ENCODE measurements at regions not wholly inside any gene's neighbourhood (a gene's known extent, or its start where the extent isn't known, plus 50 kb on each side); places are given as distances from the start of the nearest gene placed in this dataset.
A peak's percentile ranks its signal among the peaks of the same experiment; 100 is the strongest.
"Not testable (repeated sequence)": the region's sequence is repeated elsewhere in the genome, so short reads cannot be mapped to it uniquely, and the experiment has no call there.

DNA sequence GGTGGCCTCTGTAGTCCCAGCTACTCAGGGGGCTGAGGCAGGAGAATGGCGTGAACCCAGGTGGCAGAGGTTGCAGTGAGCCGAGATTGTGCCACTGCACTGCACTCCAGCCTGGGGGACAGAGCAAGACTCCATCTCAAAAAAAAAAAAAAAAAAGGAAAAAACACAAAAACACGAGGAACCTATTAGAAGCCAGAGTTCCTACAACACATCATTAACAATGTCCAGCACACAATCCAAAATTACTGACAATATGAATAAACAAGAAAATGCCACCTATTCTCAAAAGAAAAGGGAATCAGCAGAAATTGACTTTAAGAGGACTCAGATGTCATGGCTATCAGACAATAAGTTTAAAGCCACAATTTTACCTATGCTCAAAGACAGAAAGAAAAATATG lies 57.3 kb upstream of the HS3ST3A1 start:
- DNase-seq: not testable (repeated sequence)

- no peak for DNase-seq
Measured at GRCh38 chr17:13665872-13666635, 64.3 kb upstream of the HS3ST3A1 start.

- no peak for DNase-seq
Measured at GRCh38 chr17:13671341-13671740, 69.6 kb upstream of the HS3ST3A1 start.

- DNase-seq: no peak
Measured at GRCh38 chr17:13671771-13672170, 70.0 kb upstream of the HS3ST3A1 start.

DNA sequence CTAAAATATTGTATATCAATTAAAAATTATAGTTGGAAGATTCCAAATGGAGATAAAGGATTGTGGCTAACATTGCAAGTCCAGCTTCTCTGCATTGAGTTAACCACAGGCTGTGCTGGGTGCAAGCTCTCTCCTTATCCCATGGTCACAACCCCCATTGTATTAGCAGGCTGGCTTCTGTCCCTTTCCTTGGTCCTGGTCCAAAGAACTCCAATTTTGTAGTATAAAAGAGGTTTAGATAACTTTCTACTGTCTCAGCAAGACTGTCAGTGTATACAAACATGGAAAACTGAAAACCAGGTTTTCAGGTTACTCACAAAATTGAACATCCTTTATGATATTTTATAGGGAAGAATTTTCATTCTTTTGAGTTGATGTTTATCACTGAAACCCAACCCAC lies 76.6 kb upstream of the HS3ST3A1 start:
- DNase-seq: no peak

DNA sequence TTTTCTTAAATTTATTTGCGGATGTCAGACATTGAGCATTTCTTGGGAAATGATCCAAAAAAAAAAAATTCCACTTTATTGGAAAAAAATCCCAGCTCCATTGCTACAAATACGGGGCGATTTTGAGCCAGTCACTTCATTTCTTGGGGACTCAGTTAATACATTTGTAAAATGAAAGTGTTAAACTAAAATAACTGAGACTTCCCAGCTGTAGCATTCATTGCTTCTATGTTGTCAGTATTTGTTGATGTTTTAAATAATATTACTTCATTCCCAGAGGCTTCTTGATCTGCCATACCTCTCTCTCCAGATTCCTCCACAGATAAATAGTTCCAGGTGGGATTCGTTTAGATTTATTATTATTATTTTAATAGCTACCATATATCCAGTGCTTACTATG lies 77.1 kb upstream of the HS3ST3A1 start:
- DNase-seq: no peak

- DNase-seq: no peak
Measured at GRCh38 chr17:13688716-13689115, 87.0 kb upstream of the HS3ST3A1 start.

- DNase-seq: no peak
Measured at GRCh38 chr17:13690806-13691205, 89.1 kb upstream of the HS3ST3A1 start.

GRCh38 chr17:13694934-13695333 lies 93.2 kb upstream of the HS3ST3A1 start:
- no peak for DNase-seq

DNA sequence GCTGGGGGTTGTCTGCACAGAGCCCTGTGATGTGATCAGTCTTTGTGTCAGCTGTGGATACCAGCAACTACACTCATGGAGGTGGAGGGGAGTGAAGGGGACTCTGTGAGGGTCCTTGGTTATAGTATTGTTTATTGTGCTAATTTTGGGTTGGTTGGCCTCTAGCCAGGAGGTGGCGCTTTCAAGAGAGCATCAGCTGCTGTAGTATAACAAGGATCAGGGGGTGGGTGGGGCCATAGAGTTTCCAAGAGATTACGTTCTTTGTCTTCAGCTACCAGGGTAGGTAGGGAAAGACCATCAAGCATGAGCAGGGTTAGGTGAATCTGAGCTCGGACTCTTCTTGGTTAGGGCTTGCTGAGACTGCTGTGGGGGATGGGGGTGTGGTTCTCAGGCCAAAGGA lies 97.1 kb upstream of the HS3ST3A1 start:
- DNase-seq: no peak

DNA sequence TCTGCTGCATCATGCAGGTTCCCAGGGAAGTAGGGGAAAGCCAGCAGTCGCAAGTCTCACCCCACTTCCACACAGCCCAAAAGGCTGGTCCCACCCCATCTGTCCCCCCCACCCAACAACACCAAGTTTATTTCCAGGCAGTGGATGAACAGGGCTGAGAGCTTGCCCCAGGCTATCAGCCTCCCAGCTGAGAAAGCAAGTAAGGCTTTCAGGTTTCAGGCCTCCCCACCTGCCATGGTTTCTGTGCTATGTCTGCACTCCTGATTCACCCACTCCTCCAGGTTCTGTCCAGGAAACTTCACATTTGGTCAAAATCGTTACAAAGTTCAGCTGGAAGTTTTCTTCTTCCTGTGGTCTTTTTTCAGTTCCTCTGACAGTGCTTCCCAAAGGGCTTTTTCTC lies 97.5 kb upstream of the HS3ST3A1 start:
- DNase-seq: no peak

DNA sequence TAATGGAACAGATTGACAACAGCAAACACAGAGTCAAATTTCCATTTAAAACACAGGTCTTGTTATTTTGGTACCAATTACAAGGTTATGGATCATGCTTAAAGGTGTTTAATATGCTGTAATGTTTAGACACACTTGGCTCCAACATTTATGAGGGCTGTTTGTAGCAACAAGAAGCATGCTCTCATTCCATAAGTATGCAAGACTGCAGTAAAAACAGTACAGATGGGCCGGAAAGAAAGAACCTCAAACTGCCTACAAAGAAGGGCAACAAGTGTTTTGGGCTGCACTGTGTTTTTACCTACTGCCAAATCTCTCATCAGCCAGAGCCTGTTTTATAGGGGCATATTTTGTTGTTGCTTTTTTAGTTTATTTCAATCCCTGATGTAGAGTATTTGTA lies 100.5 kb upstream of the HS3ST3A1 start:
- DNase-seq: no peak

DNA sequence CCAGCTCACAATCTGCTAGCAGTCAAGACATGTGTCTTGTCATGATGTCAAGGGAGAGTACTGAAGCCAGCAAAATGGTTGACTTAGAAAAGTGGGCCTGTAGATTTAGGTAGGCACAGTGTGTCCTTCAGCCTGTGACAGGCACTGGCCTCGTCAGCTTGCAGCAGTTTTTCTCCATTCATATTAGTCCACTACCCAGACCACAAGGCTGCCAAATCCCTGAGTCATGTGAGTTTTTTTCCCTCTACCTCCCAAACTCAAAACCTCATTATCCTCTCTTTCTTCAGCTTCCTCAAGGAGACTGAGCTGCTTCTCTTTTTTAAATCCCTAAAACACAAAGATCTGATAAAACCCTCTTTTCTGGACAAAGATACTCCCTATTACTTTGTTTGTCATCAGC lies 102.6 kb upstream of the HS3ST3A1 start:
- DNase-seq: no peak

- no peak for DNase-seq
Measured at GRCh38 chr17:13705221-13705620, 103.5 kb upstream of the HS3ST3A1 start.

DNA sequence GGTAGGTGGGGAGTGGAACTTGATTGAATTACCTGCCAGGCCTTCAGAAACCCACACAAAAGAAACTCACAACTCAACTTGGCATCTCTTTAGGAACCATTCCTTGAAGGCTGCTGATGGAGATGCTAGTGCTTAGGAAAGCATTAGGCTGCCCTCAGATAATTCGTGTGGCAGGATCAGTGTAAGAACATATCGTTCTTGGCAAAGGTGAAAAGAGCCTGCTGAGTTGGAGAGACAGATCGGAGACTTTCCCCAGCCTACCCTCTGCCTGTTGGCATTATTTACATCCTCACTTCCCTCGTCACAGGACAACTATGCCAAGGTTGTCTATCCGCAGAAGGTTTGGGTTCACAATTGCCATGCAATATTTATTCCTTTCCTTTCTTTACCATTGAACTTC lies 120.0 kb upstream of the HS3ST3A1 start:
- no peak for DNase-seq

- no peak for DNase-seq
Measured at GRCh38 chr17:13725288-13725990, 123.7 kb upstream of the HS3ST3A1 start.

DNA sequence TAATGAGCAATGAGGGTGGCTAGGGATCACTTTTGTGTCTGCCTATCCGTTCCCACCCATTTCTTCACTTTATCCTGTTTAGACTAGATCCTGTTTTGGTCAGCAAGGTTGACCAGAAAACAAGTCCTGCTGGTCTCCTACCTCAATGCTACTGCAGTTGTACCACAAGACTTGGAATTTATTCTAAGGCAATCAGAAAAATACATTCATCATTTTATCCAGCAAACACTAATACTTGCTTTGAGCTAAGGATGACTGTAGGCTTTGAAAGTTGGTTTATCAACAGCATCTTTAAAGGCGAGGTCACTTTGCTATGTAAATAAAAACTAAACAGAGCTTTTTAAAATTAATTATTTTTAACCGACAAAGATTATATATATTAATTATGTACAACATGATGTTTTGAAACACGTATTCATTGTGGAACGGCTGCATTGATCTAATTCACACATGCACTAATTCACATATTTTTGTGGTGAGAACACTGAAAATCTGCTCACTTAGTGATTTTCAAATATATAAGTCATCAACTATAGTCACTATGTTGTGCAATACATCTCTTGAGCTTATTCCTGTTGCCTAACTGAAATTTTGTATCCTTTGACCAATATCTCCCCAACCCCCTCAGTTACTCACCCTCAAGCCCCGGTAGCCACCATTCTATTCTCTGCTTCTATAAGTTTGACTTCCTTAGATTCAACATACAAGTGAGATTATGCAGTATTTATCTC lies 125.9 kb upstream of the HS3ST3A1 start:
- DNase-seq: peak; percentile 2

- DNase-seq: no peak
Measured at GRCh38 chr17:13728781-13729180, 127.1 kb upstream of the HS3ST3A1 start.

GRCh38 chr17:13729466-13730134 lies 127.9 kb upstream of the HS3ST3A1 start:
- no peak for DNase-seq

- no peak for DNase-seq
Measured at GRCh38 chr17:13734880-13735279, 133.2 kb upstream of the HS3ST3A1 start.

GRCh38 chr17:13735444-13735843 lies 133.7 kb upstream of the HS3ST3A1 start:
- no peak for DNase-seq

DNA sequence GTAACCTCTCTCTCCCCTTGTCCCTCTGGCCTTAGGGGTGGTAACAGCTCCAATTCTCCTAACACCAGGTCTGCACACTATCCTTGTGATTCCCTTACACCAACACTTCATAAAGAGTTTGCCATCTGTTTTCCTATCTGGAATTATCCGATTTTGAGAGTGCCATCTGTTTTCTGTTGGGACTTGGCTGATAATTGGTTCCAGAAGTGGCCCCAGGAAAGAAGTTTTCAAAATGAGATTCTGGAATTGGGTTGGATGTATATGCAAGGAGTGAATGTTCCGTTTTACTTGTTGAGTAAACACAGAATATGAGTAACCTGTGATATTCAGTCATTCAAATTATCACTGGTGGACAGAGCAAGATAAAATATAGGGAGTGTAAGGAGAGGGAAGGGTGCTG lies 134.1 kb upstream of the HS3ST3A1 start:
- DNase-seq: no peak

DNA sequence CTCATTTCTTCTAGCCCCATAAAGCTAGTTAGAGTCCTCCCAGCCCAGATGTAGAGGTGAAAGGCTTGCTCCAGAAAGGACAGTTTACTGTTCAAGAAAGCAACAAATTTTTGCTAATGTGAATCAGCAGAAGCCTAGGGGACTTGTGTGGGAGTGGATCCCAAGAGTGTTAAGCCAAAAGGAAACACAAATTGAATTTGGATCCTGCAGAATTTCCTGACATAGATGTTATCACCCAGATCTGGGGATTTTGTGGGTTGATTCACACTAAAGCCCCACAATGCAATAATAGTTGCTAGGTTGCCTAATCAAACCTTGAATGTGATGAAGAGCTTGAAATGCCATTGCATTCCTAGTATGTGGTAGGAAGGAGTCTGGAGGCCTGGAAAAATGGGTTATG lies 135.2 kb upstream of the HS3ST3A1 start:
- no peak for DNase-seq

All from inflammatory macrophage treated with lipopolysaccharide for 4 hours (primary cell).